ENCODE measurements at regions not wholly inside any gene's neighbourhood (a gene's known extent, or its start where the extent isn't known, plus 50 kb on each side); places are given as distances from the start of the nearest gene placed in this dataset.

GRCh38 chr9:87087197-87087596, 139.9 kb upstream of the GAS1 start:
- Mint-ChIP-seq H3K4me3 (no peak overlapping the region), H3K9me3 (ENCODE audit: low read depth) (no peaks in the 10 kb centered on the region), H3K4me1 (no peaks in the 10 kb centered on the region), H3K36me3 (ENCODE audit: low read depth) (no peaks in the 10 kb centered on the region), H3K27ac (no peak overlapping the region), H3K27me3 (peaks cover 9% of the 10 kb centered on the region)
- no peak for ATAC-seq
- ChIA-PET POLR2A (no interaction called here), CTCF (no interaction called here)
- intact Hi-C loops (cut with DNase I, micrococcal nuclease), result no loop called here
- DNase-seq, result no peak

- Mint-ChIP-seq H3K4me3 (no peak overlapping the region), H3K27me3 (peaks cover 16% of the 10 kb centered on the region), H3K4me1 (no peaks in the 10 kb centered on the region), H3K27ac (no peak overlapping the region), H3K36me3 (ENCODE audit: low read depth) (no peaks in the 10 kb centered on the region), H3K9me3 (ENCODE audit: low read depth) (no peaks in the 10 kb centered on the region)
- no peak for ATAC-seq
- DNase-seq, result no peak
- POLR2A ChIA-PET, result no interaction called here
- intact Hi-C loops (cut with DNase I, micrococcal nuclease), result no loop called here
- CTCF ChIA-PET, result no interaction called here
These were observed 140.9 kb upstream of the GAS1 start for GRCh38 chr9:87088192-87088591.

- H3K27ac Mint-ChIP-seq, result no peak overlapping the region
- H3K27me3 Mint-ChIP-seq, result peaks cover 16% of the 10 kb centered on the region
- CTCF ChIA-PET, result no interaction called here
- POLR2A ChIA-PET, result no interaction called here
- H3K4me1 Mint-ChIP-seq, result no peaks in the 10 kb centered on the region
- no peaks in the 10 kb centered on the region for H3K9me3 Mint-ChIP-seq (ENCODE audit: low read depth)
- DNase-seq (no peak), ATAC-seq (no peak)
- intact Hi-C loops (cut with DNase I, micrococcal nuclease), result no loop called here
- H3K36me3 Mint-ChIP-seq (ENCODE audit: low read depth), result no peaks in the 10 kb centered on the region
- H3K4me3 Mint-ChIP-seq, result no peak overlapping the region
These were observed 141.5 kb upstream of the GAS1 start for GRCh38 chr9:87088621-87089365.

- Mint-ChIP-seq H3K27ac (no peak overlapping the region), H3K27me3 (peaks cover 16% of the 10 kb centered on the region), H3K36me3 (ENCODE audit: low read depth) (no peaks in the 10 kb centered on the region), H3K4me3 (no peak overlapping the region), H3K4me1 (no peaks in the 10 kb centered on the region), H3K9me3 (ENCODE audit: low read depth) (no peaks in the 10 kb centered on the region)
- POLR2A ChIA-PET, result no interaction called here
- intact Hi-C loops (cut with DNase I, micrococcal nuclease), result no loop called here
- no peak for ATAC-seq
- CTCF ChIA-PET, result no interaction called here
- no peak for DNase-seq
These were observed 142.2 kb upstream of the GAS1 start for GRCh38 chr9:87089506-87089905.

GRCh38 chr9:87089929-87090328, 142.6 kb upstream of the GAS1 start:
- POLR2A ChIA-PET, result no interaction called here
- Mint-ChIP-seq H3K9me3 (ENCODE audit: low read depth) (no peaks in the 10 kb centered on the region), H3K27me3 (peaks cover 16% of the 10 kb centered on the region)

GRCh38 chr9:87093777-87094176, 146.5 kb upstream of the GAS1 start:
- no peak overlapping the region for H3K27ac Mint-ChIP-seq
- peaks cover 17% of the 10 kb centered on the region for H3K27me3 Mint-ChIP-seq
- ATAC-seq, result no peak
- H3K4me3 Mint-ChIP-seq, result no peak overlapping the region
- H3K36me3 Mint-ChIP-seq (ENCODE audit: low read depth), result no peaks in the 10 kb centered on the region
- no peak for DNase-seq
- H3K9me3 Mint-ChIP-seq (ENCODE audit: low read depth), result no peaks in the 10 kb centered on the region
- intact Hi-C loops (cut with DNase I, micrococcal nuclease), result no loop called here
- no peaks in the 10 kb centered on the region for H3K4me1 Mint-ChIP-seq
- ChIA-PET POLR2A (no interaction called here), CTCF (interaction anchor here (0.7 kb wide), 1 partner anchor 61 kb away, joined by 3 read pairs; no protein-coding TSS in a partner anchor)

More at GRCh38 chr9:87089929-87090328, 142.6 kb upstream of the GAS1 start:
- DNase-seq (no peak), ATAC-seq (no peak)
- intact Hi-C loops (cut with DNase I, micrococcal nuclease), result no loop called here
- CTCF ChIA-PET, result no interaction called here
- H3K4me3 Mint-ChIP-seq, result no peak overlapping the region
- no peaks in the 10 kb centered on the region for H3K36me3 Mint-ChIP-seq (ENCODE audit: low read depth)
- H3K4me1 Mint-ChIP-seq, result no peaks in the 10 kb centered on the region
- no peak overlapping the region for H3K27ac Mint-ChIP-seq

- POLR2A ChIA-PET, result no interaction called here
- Mint-ChIP-seq H3K9me3 (ENCODE audit: low read depth) (no peaks in the 10 kb centered on the region), H3K27ac (no peak overlapping the region), H3K4me1 (no peaks in the 10 kb centered on the region), H3K4me3 (no peak overlapping the region), H3K27me3 (peaks cover 19% of the 10 kb centered on the region), H3K36me3 (ENCODE audit: low read depth) (no peaks in the 10 kb centered on the region)
- no peak for DNase-seq
- intact Hi-C loops (cut with DNase I, micrococcal nuclease), result no loop called here
- CTCF ChIA-PET, result no interaction called here
- ATAC-seq, result no peak
These were observed 148.6 kb upstream of the GAS1 start for GRCh38 chr9:87095951-87096350.

- CTCF ChIA-PET, result no interaction called here
- peaks cover 19% of the 10 kb centered on the region for H3K27me3 Mint-ChIP-seq
These were observed 149.2 kb upstream of the GAS1 start for GRCh38 chr9:87096506-87096905.

GRCh38 chr9:87097238-87097637, 149.9 kb upstream of the GAS1 start:
- H3K9me3 Mint-ChIP-seq (ENCODE audit: low read depth), result no peaks in the 10 kb centered on the region
- intact Hi-C loops (cut with DNase I, micrococcal nuclease), result no loop called here
- H3K36me3 Mint-ChIP-seq (ENCODE audit: low read depth), result no peaks in the 10 kb centered on the region
- DNase-seq (no peak), ATAC-seq (no peak)
- H3K27ac Mint-ChIP-seq, result no peak overlapping the region
- ChIA-PET CTCF (no interaction called here), POLR2A (no interaction called here)
- H3K4me1 Mint-ChIP-seq, result no peaks in the 10 kb centered on the region
- H3K4me3 Mint-ChIP-seq, result no peak overlapping the region
- peaks cover 17% of the 10 kb centered on the region for H3K27me3 Mint-ChIP-seq

More at GRCh38 chr9:87096506-87096905, 149.2 kb upstream of the GAS1 start:
- no peaks in the 10 kb centered on the region for H3K9me3 Mint-ChIP-seq (ENCODE audit: low read depth)
- ATAC-seq (no peak), DNase-seq (no peak)
- H3K36me3 Mint-ChIP-seq (ENCODE audit: low read depth), result no peaks in the 10 kb centered on the region
- intact Hi-C loops (cut with DNase I, micrococcal nuclease), result no loop called here
- POLR2A ChIA-PET, result no interaction called here
- no peak overlapping the region for H3K4me3 Mint-ChIP-seq
- no peak overlapping the region for H3K27ac Mint-ChIP-seq
- no peaks in the 10 kb centered on the region for H3K4me1 Mint-ChIP-seq

GRCh38 chr9:87099407-87099806, 152.1 kb upstream of the GAS1 start:
- POLR2A ChIA-PET, result no interaction called here
- DNase-seq, result no peak
- no peak overlapping the region for H3K27ac Mint-ChIP-seq
- CTCF ChIA-PET, result no interaction called here
- H3K4me3 Mint-ChIP-seq, result no peak overlapping the region
- H3K36me3 Mint-ChIP-seq (ENCODE audit: low read depth), result no peaks in the 10 kb centered on the region
- no peak for ATAC-seq
- intact Hi-C loops (cut with DNase I, micrococcal nuclease), result no loop called here
- H3K9me3 Mint-ChIP-seq (ENCODE audit: low read depth), result no peaks in the 10 kb centered on the region
- H3K4me1 Mint-ChIP-seq, result no peaks in the 10 kb centered on the region
- peaks cover 18% of the 10 kb centered on the region for H3K27me3 Mint-ChIP-seq

GRCh38 chr9:87100001-87100400, 152.7 kb upstream of the GAS1 start:
- H3K27ac Mint-ChIP-seq, result no peak overlapping the region
- no peaks in the 10 kb centered on the region for H3K36me3 Mint-ChIP-seq (ENCODE audit: low read depth)
- DNase-seq (no peak), ATAC-seq (no peak)
- ChIA-PET POLR2A (no interaction called here), CTCF (no interaction called here)
- no peaks in the 10 kb centered on the region for H3K9me3 Mint-ChIP-seq (ENCODE audit: low read depth)
- intact Hi-C loops (cut with DNase I, micrococcal nuclease), result loop anchor here in 1 of 2 experiments (10.0 kb wide), 1 partner anchor 55 kb away; no protein-coding TSS in a partner anchor
- no peak overlapping the region for H3K4me3 Mint-ChIP-seq
- no peaks in the 10 kb centered on the region for H3K4me1 Mint-ChIP-seq
- peaks cover 19% of the 10 kb centered on the region for H3K27me3 Mint-ChIP-seq

GRCh38 chr9:87102126-87102525, 154.8 kb upstream of the GAS1 start:
- POLR2A ChIA-PET, result no interaction called here
- intact Hi-C loops (cut with DNase I, micrococcal nuclease), result loop anchor here in 1 of 2 experiments (10.0 kb wide), 1 partner anchor 57 kb away; no protein-coding TSS in a partner anchor
- Mint-ChIP-seq H3K36me3 (ENCODE audit: low read depth) (no peaks in the 10 kb centered on the region), H3K27ac (no peak overlapping the region), H3K4me3 (no peak overlapping the region), H3K9me3 (ENCODE audit: low read depth) (no peaks in the 10 kb centered on the region), H3K27me3 (peaks cover 29% of the 10 kb centered on the region), H3K4me1 (no peaks in the 10 kb centered on the region)
- ATAC-seq (no peak), DNase-seq (no peak)
- CTCF ChIA-PET, result no interaction called here

All from activated CD4-positive, alpha-beta T cell treated with anti-CD3 and anti-CD28 coated beads for 36 hours (primary cell).